DND-41 (cell line): ENCODE measurements at regions not wholly inside any gene's neighbourhood (a gene's known extent, or its start where the extent isn't known, plus 50 kb on each side); places are given as distances from the start of the nearest gene placed in this dataset.

Experiments
- CTCF ChIP-seq: IDR thresholded peaks from 2 replicates; pipeline ENCODE4 v1.5.1; 2012; ENCODE audit warnings: borderline replicate concordance, low read length, moderate library complexity, mild to moderate bottlenecking; ENCODE audit not compliant: poor library complexity, severe bottlenecking; ENCODE audit errors: extremely low read depth
- EZH2 ChIP-seq: IDR thresholded peaks from 3 replicates; pipeline ENCODE4 v1.6.1; 2012; ENCODE audit warnings: borderline replicate concordance, low read depth, mild to moderate bottlenecking, moderate library complexity, low read length, inconsistent platforms; ENCODE audit not compliant: severe bottlenecking

GRCh38 chr4:27326991-27327390 lies 466.4 kb downstream of the STIM2 start:
- no peak for TF ChIP-seq CTCF
- no peak for TF ChIP-seq EZH2
